ENCODE measurements at regions not wholly inside any gene's neighbourhood (a gene's known extent, or its start where the extent isn't known, plus 50 kb on each side); places are given as distances from the start of the nearest gene placed in this dataset.

DNA sequence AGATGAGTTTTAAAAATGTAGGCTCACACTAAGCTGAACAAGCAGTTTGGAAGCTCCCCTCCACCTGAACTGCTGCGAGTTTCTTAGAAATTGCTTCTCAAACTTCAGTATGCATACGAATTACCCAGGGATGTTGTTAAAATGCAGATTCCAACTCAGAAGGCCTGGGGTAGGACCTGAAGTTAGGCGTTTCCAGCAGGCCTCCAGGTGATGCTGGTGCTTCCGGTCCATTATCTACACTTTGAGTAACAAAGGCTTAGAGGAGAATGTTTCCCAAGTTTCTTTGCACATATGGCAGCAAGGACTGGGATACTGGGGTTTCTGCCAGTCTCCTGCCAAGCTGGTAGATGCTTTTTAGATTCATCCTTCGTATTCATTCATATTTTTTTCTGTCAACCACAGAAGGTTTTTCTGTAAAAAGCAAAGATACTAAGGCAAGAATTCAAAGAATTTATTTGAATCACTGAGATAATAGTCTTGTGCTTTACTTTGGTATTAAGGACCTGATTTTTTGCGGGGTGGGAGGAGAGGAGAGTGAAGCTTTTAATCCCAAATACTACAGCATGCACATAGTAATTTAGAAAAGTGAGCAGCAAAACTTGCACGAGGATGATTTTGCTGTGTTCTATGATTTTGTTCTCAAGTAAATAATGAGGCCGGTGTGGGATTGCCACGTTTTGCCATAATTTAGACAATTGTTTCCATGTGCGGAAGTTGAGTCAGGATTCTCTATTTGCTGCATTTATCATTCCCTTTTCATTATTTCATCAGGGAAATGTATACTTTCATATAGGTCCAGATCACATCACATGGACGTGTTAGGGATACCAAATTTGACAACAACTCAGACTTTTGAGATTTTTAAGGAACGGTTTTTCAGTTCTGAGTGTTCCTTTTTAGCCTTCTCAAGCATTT is 137.6 kb upstream of the SPATS2L start:
- Histone ChIP-seq H3K4me1 (ENCODE audit: insufficient read depth, low read length) (no peaks in the 10 kb centered on the region), H4K20me1 (ENCODE audit: low read length) (no peaks in the 10 kb centered on the region), H3K9me2 (replicated peaks; ENCODE audit: low read length) (no peaks in the 10 kb centered on the region), H3K9me3 (ENCODE audit: low read length) (no peaks in the 10 kb centered on the region), H3K36me3 (ENCODE audit: low read depth, low read length) (no peaks in the 10 kb centered on the region), H3K27ac (ENCODE audit: low read length) (no peak overlapping the region), H3K4me2 (ENCODE audit: low read length) (no peak overlapping the region), H3F3A (ENCODE audit: low read length, unreplicated experiment) (no peaks in the 10 kb centered on the region), H2AFZ (ENCODE audit: low read length) (no peak overlapping the region), H3K4me3 (ENCODE audit: low read length) (no peak overlapping the region), H3K9ac (ENCODE audit: low read length) (no peak overlapping the region), H3K27me3 (ENCODE audit: low read length) (no peaks in the 10 kb centered on the region), H3K79me2 (ENCODE audit: low read length) (no peaks in the 10 kb centered on the region)
- ChIA-PET POLR2A (ENCODE audit: unreplicated experiment) (no interaction called here), CTCF (no interaction called here)
- TF ChIP-seq, protein P1, sequence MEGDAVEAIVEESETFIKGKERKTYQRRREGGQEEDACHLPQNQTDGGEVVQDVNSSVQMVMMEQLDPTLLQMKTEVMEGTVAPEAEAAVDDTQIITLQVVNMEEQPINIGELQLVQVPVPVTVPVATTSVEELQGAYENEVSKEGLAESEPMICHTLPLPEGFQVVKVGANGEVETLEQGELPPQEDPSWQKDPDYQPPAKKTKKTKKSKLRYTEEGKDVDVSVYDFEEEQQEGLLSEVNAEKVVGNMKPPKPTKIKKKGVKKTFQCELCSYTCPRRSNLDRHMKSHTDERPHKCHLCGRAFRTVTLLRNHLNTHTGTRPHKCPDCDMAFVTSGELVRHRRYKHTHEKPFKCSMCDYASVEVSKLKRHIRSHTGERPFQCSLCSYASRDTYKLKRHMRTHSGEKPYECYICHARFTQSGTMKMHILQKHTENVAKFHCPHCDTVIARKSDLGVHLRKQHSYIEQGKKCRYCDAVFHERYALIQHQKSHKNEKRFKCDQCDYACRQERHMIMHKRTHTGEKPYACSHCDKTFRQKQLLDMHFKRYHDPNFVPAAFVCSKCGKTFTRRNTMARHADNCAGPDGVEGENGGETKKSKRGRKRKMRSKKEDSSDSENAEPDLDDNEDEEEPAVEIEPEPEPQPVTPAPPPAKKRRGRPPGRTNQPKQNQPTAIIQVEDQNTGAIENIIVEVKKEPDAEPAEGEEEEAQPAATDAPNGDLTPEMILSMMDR (conservative IDR thresholded peaks at IDR 0.05; ENCODE audit: low read depth, low read length): no peak
- TF ChIP-seq EZH2 (IDR thresholded peaks at IDR 0.05; ENCODE audit: low read length, unreplicated experiment) (no peak), EZH2phosphoT487 (IDR thresholded peaks at IDR 0.05; ENCODE audit: borderline replicate concordance, low read length) (no peak)
- ATAC-seq (no peak), DNase-seq (no peak)
- no TSS peak for BruUV-seq (replicated peaks)
- intact Hi-C loops (cut with micrococcal nuclease): no loop called here

GRCh38 chr2:200170221-200170620 is 136.3 kb upstream of the SPATS2L start:
- no peaks in the 10 kb centered on the region for H3K4me1 ChIP-seq (ENCODE audit: insufficient read depth, low read length)
- no peak for DNase-seq
- TF ChIP-seq EZH2 (IDR thresholded peaks at IDR 0.05; ENCODE audit: low read length, unreplicated experiment): no peak
- TF ChIP-seq, protein P1 (conservative IDR thresholded peaks at IDR 0.05; ENCODE audit: low read depth, low read length): no peak
- H3K27ac ChIP-seq (ENCODE audit: low read length): no peak overlapping the region
- H3K4me2 ChIP-seq (ENCODE audit: low read length): no peak overlapping the region
- no peak overlapping the region for H3K9ac ChIP-seq (ENCODE audit: low read length)
- ChIA-PET CTCF (no interaction called here), POLR2A (ENCODE audit: unreplicated experiment) (no interaction called here)
- no peaks in the 10 kb centered on the region for H4K20me1 ChIP-seq (ENCODE audit: low read length)
- BruUV-seq (replicated peaks): no TSS peak
- H3K36me3 ChIP-seq (ENCODE audit: low read depth, low read length): no peaks in the 10 kb centered on the region
- H3K4me3 ChIP-seq (ENCODE audit: low read length): no peak overlapping the region
- no peak overlapping the region for H2AFZ ChIP-seq (ENCODE audit: low read length)
- no peak for ATAC-seq
- intact Hi-C loops (cut with micrococcal nuclease): no loop called here
- H3K9me2 ChIP-seq (replicated peaks; ENCODE audit: low read length): no peaks in the 10 kb centered on the region
- no peaks in the 10 kb centered on the region for H3F3A ChIP-seq (ENCODE audit: low read length, unreplicated experiment)
- no peaks in the 10 kb centered on the region for H3K9me3 ChIP-seq (ENCODE audit: low read length)
- no peaks in the 10 kb centered on the region for H3K79me2 ChIP-seq (ENCODE audit: low read length)
- no peaks in the 10 kb centered on the region for H3K27me3 ChIP-seq (ENCODE audit: low read length)

DNA sequence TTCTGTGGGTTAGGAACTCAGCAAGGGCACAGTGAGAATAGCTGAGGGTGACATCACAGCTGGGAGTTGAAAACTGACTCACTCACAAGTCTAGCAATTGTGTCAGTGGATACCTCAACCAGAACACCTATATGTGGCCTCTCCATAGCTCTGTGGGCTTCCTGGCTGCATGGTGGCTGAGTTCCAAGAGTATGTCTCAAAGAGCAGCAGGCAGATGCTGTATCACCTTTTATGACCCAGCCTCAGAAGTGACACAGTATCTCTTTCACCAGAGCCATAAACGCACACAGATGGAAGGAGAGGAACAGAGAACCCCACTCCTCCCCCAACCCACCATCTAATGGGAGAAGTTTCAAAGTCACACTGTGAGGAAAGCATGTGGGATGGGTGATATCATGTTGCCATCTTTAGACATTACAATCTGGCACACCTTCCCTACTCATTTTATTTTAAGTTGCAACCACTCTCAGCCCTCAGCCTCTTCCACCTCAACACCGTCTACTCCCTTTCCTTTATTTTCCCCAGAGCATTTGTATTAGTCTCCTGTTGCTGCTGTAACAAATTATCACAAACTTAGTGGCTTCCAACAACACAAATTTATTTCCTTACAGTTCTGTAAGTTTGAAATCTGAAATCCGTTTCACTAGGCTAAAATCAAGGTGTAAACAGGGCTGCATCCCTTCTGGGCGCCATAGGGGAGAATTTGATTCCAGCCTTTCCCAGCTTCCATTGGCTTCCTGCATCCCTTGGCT is 134.6 kb upstream of the SPATS2L start:
- ChIA-PET POLR2A (ENCODE audit: unreplicated experiment) (no interaction called here), CTCF (no interaction called here)
- no peak overlapping the region for H3K4me3 ChIP-seq (ENCODE audit: low read length)
- H3K27ac ChIP-seq (ENCODE audit: low read length): no peak overlapping the region
- H3K4me1 ChIP-seq (ENCODE audit: insufficient read depth, low read length): no peaks in the 10 kb centered on the region
- no peak for ATAC-seq
- peak; percentile 8 for DNase-seq
- H4K20me1 ChIP-seq (ENCODE audit: low read length): no peaks in the 10 kb centered on the region
- no peaks in the 10 kb centered on the region for H3K9me3 ChIP-seq (ENCODE audit: low read length)
- no peaks in the 10 kb centered on the region for H3K9me2 ChIP-seq (replicated peaks; ENCODE audit: low read length)
- no peak overlapping the region for H3K4me2 ChIP-seq (ENCODE audit: low read length)
- H3K27me3 ChIP-seq (ENCODE audit: low read length): no peaks in the 10 kb centered on the region
- no peaks in the 10 kb centered on the region for H3F3A ChIP-seq (ENCODE audit: low read length, unreplicated experiment)
- H3K79me2 ChIP-seq (ENCODE audit: low read length): no peaks in the 10 kb centered on the region
- TF ChIP-seq, protein P1 (conservative IDR thresholded peaks at IDR 0.05; ENCODE audit: low read depth, low read length): no peak
- TF ChIP-seq EZH2 (IDR thresholded peaks at IDR 0.05; ENCODE audit: low read length, unreplicated experiment) (no peak), EZH2phosphoT487 (IDR thresholded peaks at IDR 0.05; ENCODE audit: borderline replicate concordance, low read length) (no peak)
- no peak overlapping the region for H3K9ac ChIP-seq (ENCODE audit: low read length)
- H3K36me3 ChIP-seq (ENCODE audit: low read depth, low read length): no peaks in the 10 kb centered on the region
- no TSS peak for BruUV-seq (replicated peaks)
- intact Hi-C loops (cut with micrococcal nuclease): no loop called here
- no peak overlapping the region for H2AFZ ChIP-seq (ENCODE audit: low read length)
